ENCODE measurements at regions not wholly inside any gene's neighbourhood (a gene's known extent, or its start where the extent isn't known, plus 50 kb on each side); places are given as distances from the start of the nearest gene placed in this dataset.

GRCh38 chr4:187268940-187269339 lies 545.3 kb upstream of the FAT1 start:
- no peak for DNase-seq

- no peak for DNase-seq
These were observed 546.5 kb upstream of the FAT1 start for GRCh38 chr4:187270154-187270553.

GRCh38 chr4:187271848-187272247 lies 548.2 kb upstream of the FAT1 start:
- no peak for DNase-seq

- DNase-seq: no peak
These were observed 550.5 kb upstream of the FAT1 start for GRCh38 chr4:187274153-187274552.

GRCh38 chr4:187276736-187277408 lies 553.2 kb upstream of the FAT1 start:
- no peak for DNase-seq

GRCh38 chr4:187283201-187283955 lies 559.7 kb upstream of the FAT1 start:
- DNase-seq: no peak

GRCh38 chr4:187286525-187286924 lies 562.9 kb upstream of the FAT1 start:
- no peak for DNase-seq

- no peak for DNase-seq
These were observed 565.7 kb upstream of the FAT1 start for GRCh38 chr4:187289371-187289770.

GRCh38 chr4:187294861-187295260 lies 571.2 kb upstream of the FAT1 start:
- DNase-seq: no peak

GRCh38 chr4:187301923-187302322 lies 578.3 kb upstream of the FAT1 start:
- DNase-seq: no peak

GRCh38 chr4:187302457-187303150 lies 578.9 kb upstream of the FAT1 start:
- no peak for DNase-seq

GRCh38 chr4:187304133-187304532 lies 580.5 kb upstream of the FAT1 start:
- no peak for DNase-seq

GRCh38 chr4:187307131-187307530 lies 583.5 kb upstream of the FAT1 start:
- DNase-seq: no peak

- no peak for DNase-seq
These were observed 585.8 kb upstream of the FAT1 start for GRCh38 chr4:187309456-187309855.

- no peak for DNase-seq
These were observed 588.6 kb upstream of the FAT1 start for GRCh38 chr4:187312299-187312698.

GRCh38 chr4:187317799-187318198 lies 594.1 kb upstream of the FAT1 start:
- no peak for DNase-seq

- no peak for DNase-seq
These were observed 598.1 kb upstream of the FAT1 start for GRCh38 chr4:187321711-187322110.

GRCh38 chr4:187332141-187332540 lies 608.5 kb upstream of the FAT1 start:
- DNase-seq: no peak

GRCh38 chr4:187333151-187333550 lies 609.5 kb upstream of the FAT1 start:
- no peak for DNase-seq

- DNase-seq: no peak
These were observed 611.7 kb upstream of the FAT1 start for GRCh38 chr4:187335339-187335738.

GRCh38 chr4:187354740-187355139 lies 631.1 kb upstream of the FAT1 start:
- DNase-seq: no peak

- DNase-seq: no peak
These were observed 633.5 kb upstream of the FAT1 start for GRCh38 chr4:187357045-187357643.

GRCh38 chr4:187357821-187358220 lies 634.2 kb upstream of the FAT1 start:
- no peak for DNase-seq
